ENCODE measurements at regions not wholly inside any gene's neighbourhood (a gene's known extent, or its start where the extent isn't known, plus 50 kb on each side); places are given as distances from the start of the nearest gene placed in this dataset.

- no peak for TF ChIP-seq EP300 (IDR thresholded peaks at IDR 0.05; ENCODE audit: low read depth)
- TF ChIP-seq, protein P1, sequence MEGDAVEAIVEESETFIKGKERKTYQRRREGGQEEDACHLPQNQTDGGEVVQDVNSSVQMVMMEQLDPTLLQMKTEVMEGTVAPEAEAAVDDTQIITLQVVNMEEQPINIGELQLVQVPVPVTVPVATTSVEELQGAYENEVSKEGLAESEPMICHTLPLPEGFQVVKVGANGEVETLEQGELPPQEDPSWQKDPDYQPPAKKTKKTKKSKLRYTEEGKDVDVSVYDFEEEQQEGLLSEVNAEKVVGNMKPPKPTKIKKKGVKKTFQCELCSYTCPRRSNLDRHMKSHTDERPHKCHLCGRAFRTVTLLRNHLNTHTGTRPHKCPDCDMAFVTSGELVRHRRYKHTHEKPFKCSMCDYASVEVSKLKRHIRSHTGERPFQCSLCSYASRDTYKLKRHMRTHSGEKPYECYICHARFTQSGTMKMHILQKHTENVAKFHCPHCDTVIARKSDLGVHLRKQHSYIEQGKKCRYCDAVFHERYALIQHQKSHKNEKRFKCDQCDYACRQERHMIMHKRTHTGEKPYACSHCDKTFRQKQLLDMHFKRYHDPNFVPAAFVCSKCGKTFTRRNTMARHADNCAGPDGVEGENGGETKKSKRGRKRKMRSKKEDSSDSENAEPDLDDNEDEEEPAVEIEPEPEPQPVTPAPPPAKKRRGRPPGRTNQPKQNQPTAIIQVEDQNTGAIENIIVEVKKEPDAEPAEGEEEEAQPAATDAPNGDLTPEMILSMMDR (IDR thresholded peaks at IDR 0.05) = no peak
- no peak for TF ChIP-seq POLR2A (IDR thresholded peaks at IDR 0.05)
Measured at GRCh38 chr2:8133913-8134472, 547.9 kb upstream of the ID2 start.
